ENCODE measurements at regions not wholly inside any gene's neighbourhood (a gene's known extent, or its start where the extent isn't known, plus 50 kb on each side); places are given as distances from the start of the nearest gene placed in this dataset.

- no peak for DNase-seq
- no peaks in the 10 kb centered on the region; the same call in 1 of the 2 replicates for H3K9me3 ChIP-seq
- H3K36me3 ChIP-seq: no peaks in the 10 kb centered on the region
- no peaks in the 10 kb centered on the region for H3K27me3 ChIP-seq
- no peak overlapping the region for H3K4me3 ChIP-seq (ENCODE audit: low read depth, low read length)
- TF ChIP-seq CTCF (IDR thresholded peaks at IDR 0.05; ENCODE audit: low read depth, low read length): no peak
- H3K4me1 ChIP-seq: no peaks in the 10 kb centered on the region
Measured at GRCh38 chr16:18008356-18008755, 328.2 kb downstream of the NPIPA8 start.

GRCh38 chr16:18003033-18003432, 333.5 kb downstream of the NPIPA8 start:
- TF ChIP-seq CTCF (IDR thresholded peaks at IDR 0.05; ENCODE audit: low read depth, low read length): no peak
- no peaks in the 10 kb centered on the region for H3K9me3 ChIP-seq
- DNase-seq: no peak
- no peaks in the 10 kb centered on the region for H3K4me1 ChIP-seq
- H3K4me3 ChIP-seq (ENCODE audit: low read depth, low read length): no peak overlapping the region
- H3K36me3 ChIP-seq: no peaks in the 10 kb centered on the region
- no peaks in the 10 kb centered on the region for H3K27me3 ChIP-seq

- DNase-seq: no peak
- Histone ChIP-seq H3K4me3 (ENCODE audit: low read depth, low read length) (no peak overlapping the region), H3K36me3 (no peaks in the 10 kb centered on the region), H3K4me1 (no peaks in the 10 kb centered on the region), H3K9me3 (no peaks in the 10 kb centered on the region), H3K27me3 (no peaks in the 10 kb centered on the region)
- no peak for TF ChIP-seq CTCF (IDR thresholded peaks at IDR 0.05; ENCODE audit: low read depth, low read length)
Measured at GRCh38 chr16:17998996-17999395, 337.5 kb downstream of the NPIPA8 start.

GRCh38 chr16:17998550-17998949, 338.0 kb downstream of the NPIPA8 start:
- Histone ChIP-seq H3K9me3 (no peaks in the 10 kb centered on the region), H3K4me1 (no peaks in the 10 kb centered on the region), H3K27me3 (no peaks in the 10 kb centered on the region), H3K36me3 (no peaks in the 10 kb centered on the region), H3K4me3 (ENCODE audit: low read depth, low read length) (no peak overlapping the region)
- no peak for DNase-seq
- no peak for TF ChIP-seq CTCF (IDR thresholded peaks at IDR 0.05; ENCODE audit: low read depth, low read length)

- TF ChIP-seq CTCF (IDR thresholded peaks at IDR 0.05; ENCODE audit: low read depth, low read length): no peak
- H3K4me1 ChIP-seq: no peaks in the 10 kb centered on the region
- no peaks in the 10 kb centered on the region for H3K9me3 ChIP-seq
- H3K4me3 ChIP-seq (ENCODE audit: low read depth, low read length): no peak overlapping the region
- DNase-seq: no peak
- H3K27me3 ChIP-seq: no peaks in the 10 kb centered on the region
- no peaks in the 10 kb centered on the region for H3K36me3 ChIP-seq
Measured at GRCh38 chr16:17994027-17994426, 342.5 kb downstream of the NPIPA8 start.

GRCh38 chr16:17992416-17992815, 344.1 kb downstream of the NPIPA8 start:
- H3K4me3 ChIP-seq (ENCODE audit: low read depth, low read length): no peak overlapping the region
- no peak for TF ChIP-seq CTCF (IDR thresholded peaks at IDR 0.05; ENCODE audit: low read depth, low read length)
- H3K27me3 ChIP-seq: no peaks in the 10 kb centered on the region
- no peak for DNase-seq
- H3K36me3 ChIP-seq: no peaks in the 10 kb centered on the region
- H3K9me3 ChIP-seq: no peaks in the 10 kb centered on the region
- H3K4me1 ChIP-seq: no peaks in the 10 kb centered on the region
